ENCODE measurements at regions not wholly inside any gene's neighbourhood (a gene's known extent, or its start where the extent isn't known, plus 50 kb on each side); places are given as distances from the start of the nearest gene placed in this dataset.

DNA sequence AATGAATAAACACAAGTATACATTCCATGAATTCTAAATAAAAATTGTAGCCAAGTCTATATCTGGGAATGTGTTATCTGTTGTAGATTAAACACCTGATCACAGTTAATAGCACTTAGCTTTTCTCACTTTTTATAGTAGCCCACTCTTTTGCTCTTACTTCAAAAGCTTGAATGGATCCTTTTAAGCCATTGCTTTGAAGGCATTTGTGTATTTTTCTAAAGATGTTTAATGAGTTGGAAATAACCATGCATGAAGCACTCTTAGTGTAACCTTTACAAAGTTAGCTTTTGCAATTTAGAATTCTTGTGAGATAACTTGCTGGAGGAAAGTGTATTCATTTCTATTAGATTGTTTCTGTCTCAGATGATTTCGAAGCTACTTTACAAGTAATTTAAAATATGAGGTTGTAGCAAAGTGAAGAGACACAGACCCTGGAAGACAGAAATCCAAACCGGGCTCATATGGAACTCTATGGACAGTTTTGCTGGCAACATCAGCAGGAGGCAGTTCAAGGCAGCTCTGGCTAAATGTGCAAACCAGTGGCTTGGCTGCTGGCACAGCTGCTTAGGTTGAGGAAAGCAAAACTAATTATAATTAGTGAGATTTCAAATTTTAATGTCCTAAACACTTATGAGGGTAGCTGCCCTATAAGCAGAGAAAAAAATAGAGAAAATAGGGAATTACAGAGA is 469.8 kb upstream of the ZEB2 start:
- no peak for ATAC-seq (ENCODE audit: low read depth)
- no peaks in the 10 kb centered on the region for H3K36me3 ChIP-seq (ENCODE audit: low read depth)
- H3K4me3 ChIP-seq (ENCODE audit: severe bottlenecking): no peak overlapping the region
- H3K4me1 ChIP-seq (ENCODE audit: insufficient read depth, poor library complexity, severe bottlenecking): no peaks in the 10 kb centered on the region
- TF ChIP-seq, protein P1, sequence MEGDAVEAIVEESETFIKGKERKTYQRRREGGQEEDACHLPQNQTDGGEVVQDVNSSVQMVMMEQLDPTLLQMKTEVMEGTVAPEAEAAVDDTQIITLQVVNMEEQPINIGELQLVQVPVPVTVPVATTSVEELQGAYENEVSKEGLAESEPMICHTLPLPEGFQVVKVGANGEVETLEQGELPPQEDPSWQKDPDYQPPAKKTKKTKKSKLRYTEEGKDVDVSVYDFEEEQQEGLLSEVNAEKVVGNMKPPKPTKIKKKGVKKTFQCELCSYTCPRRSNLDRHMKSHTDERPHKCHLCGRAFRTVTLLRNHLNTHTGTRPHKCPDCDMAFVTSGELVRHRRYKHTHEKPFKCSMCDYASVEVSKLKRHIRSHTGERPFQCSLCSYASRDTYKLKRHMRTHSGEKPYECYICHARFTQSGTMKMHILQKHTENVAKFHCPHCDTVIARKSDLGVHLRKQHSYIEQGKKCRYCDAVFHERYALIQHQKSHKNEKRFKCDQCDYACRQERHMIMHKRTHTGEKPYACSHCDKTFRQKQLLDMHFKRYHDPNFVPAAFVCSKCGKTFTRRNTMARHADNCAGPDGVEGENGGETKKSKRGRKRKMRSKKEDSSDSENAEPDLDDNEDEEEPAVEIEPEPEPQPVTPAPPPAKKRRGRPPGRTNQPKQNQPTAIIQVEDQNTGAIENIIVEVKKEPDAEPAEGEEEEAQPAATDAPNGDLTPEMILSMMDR (IDR thresholded peaks at IDR 0.05; ENCODE audit: poor library complexity, severe bottlenecking): no peak
- no peak for DNase-seq (ENCODE audit: low spot score)
- H3K9me3 ChIP-seq (ENCODE audit: severe bottlenecking): no peaks in the 10 kb centered on the region
- H3K27me3 ChIP-seq (ENCODE audit: insufficient read depth, poor library complexity, severe bottlenecking): no peaks in the 10 kb centered on the region
- no peak overlapping the region for H3K27ac ChIP-seq (ENCODE audit: poor library complexity, severe bottlenecking)

DNA sequence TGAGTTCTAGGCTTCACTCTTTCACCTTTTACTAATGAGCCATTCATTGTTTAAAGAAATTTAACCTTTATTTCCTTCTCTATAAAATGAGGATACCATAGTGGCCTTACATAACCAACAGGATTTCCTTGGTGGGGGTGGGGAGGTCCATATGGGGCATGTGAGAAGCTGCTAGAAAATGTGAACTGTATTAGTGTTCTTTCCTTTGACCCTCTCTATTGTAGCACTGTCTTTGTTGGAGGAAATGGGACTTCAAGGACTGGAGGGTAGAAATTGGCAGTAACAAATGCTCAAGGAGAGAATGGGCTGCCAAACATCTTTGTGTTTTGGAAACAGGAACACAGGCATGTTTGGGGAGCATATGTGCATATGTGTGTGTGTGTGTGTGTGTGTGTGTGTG is 468.7 kb upstream of the ZEB2 start:
- Histone ChIP-seq H3K36me3 (ENCODE audit: low read depth) (no peaks in the 10 kb centered on the region), H3K27me3 (ENCODE audit: insufficient read depth, poor library complexity, severe bottlenecking) (no peaks in the 10 kb centered on the region), H3K9me3 (ENCODE audit: severe bottlenecking) (no peaks in the 10 kb centered on the region), H3K4me1 (ENCODE audit: insufficient read depth, poor library complexity, severe bottlenecking) (no peaks in the 10 kb centered on the region), H3K27ac (ENCODE audit: poor library complexity, severe bottlenecking) (no peak overlapping the region), H3K4me3 (ENCODE audit: severe bottlenecking) (no peak overlapping the region)
- TF ChIP-seq, protein P1 (IDR thresholded peaks at IDR 0.05; ENCODE audit: poor library complexity, severe bottlenecking): no peak
- ATAC-seq (ENCODE audit: low read depth) (no peak), DNase-seq (ENCODE audit: low spot score) (no peak)

DNA sequence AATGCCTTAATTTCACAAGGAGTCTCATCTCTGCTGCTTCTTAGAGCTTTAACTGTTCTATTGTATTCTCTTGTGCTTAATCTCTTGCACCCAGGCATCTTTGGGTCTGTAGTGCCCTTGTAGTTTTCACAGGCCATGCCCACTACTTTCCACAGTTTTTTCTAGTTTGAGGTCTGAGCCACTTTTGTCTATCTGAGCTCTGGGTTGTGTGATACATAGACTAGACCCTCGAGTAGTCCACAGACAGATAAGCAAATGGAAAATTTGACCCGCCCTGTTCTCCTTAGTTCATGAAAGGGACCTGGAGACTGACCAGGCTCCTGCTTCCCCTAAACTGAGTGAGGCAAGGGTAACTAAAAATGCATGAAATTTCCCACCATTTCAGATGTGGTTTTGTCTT is 466.8 kb upstream of the ZEB2 start:
- Histone ChIP-seq H3K4me1 (ENCODE audit: insufficient read depth, poor library complexity, severe bottlenecking) (no peaks in the 10 kb centered on the region), H3K27me3 (ENCODE audit: insufficient read depth, poor library complexity, severe bottlenecking) (no peaks in the 10 kb centered on the region), H3K36me3 (ENCODE audit: low read depth) (no peaks in the 10 kb centered on the region), H3K4me3 (ENCODE audit: severe bottlenecking) (no peak overlapping the region), H3K9me3 (ENCODE audit: severe bottlenecking) (no peaks in the 10 kb centered on the region), H3K27ac (ENCODE audit: poor library complexity, severe bottlenecking) (no peak overlapping the region)
- DNase-seq (ENCODE audit: low spot score) (no peak), ATAC-seq (ENCODE audit: low read depth) (no peak)
- TF ChIP-seq, protein P1 (IDR thresholded peaks at IDR 0.05; ENCODE audit: poor library complexity, severe bottlenecking): no peak

DNA sequence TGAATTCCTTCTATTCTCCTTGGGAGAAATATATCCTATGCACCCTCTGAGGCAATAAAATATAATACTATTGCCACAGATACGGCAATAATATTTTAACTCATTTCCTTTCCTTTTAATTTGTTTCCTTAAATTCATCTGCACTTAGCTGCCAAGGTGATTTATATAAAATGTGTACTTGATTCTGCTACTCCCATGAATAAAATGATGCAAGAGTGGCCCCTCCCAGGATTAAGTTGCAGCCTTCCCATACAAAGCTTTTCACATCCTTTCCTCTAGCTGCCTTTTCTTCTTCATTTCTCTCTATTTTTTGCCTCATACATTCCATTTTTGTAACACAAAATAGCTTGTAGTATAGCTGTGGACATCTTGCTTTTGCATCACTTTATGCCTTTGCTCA is 464.1 kb upstream of the ZEB2 start:
- TF ChIP-seq, protein P1 (IDR thresholded peaks at IDR 0.05; ENCODE audit: poor library complexity, severe bottlenecking): no peak
- H3K9me3 ChIP-seq (ENCODE audit: severe bottlenecking): no peaks in the 10 kb centered on the region
- DNase-seq (ENCODE audit: low spot score) (no peak), ATAC-seq (ENCODE audit: low read depth) (no peak)
- no peaks in the 10 kb centered on the region for H3K36me3 ChIP-seq (ENCODE audit: low read depth)
- no peaks in the 10 kb centered on the region for H3K27me3 ChIP-seq (ENCODE audit: insufficient read depth, poor library complexity, severe bottlenecking)
- no peak overlapping the region for H3K4me3 ChIP-seq (ENCODE audit: severe bottlenecking)
- no peak overlapping the region for H3K27ac ChIP-seq (ENCODE audit: poor library complexity, severe bottlenecking)
- H3K4me1 ChIP-seq (ENCODE audit: insufficient read depth, poor library complexity, severe bottlenecking): no peaks in the 10 kb centered on the region

DNA sequence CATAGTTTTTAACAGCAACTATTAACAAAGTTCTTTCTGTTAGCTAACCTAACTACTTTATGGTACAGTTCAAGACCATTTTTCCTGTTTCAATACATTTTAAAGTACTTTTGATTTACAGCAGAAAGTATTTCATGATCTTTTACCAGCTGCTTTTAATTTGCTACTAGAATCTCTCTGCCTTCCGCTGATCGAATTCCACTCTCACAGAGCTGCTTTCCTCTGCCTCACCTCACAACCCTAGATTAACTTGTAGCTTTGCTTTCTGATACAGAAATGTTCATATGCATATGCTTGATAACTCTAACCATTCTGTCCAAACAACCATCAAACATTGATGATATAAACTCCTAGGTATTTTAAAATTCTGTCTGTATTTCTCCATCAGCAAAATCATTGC is 463.2 kb upstream of the ZEB2 start:
- no peak for ATAC-seq (ENCODE audit: low read depth)
- TF ChIP-seq, protein P1 (IDR thresholded peaks at IDR 0.05; ENCODE audit: poor library complexity, severe bottlenecking): no peak
- Histone ChIP-seq H3K4me1 (ENCODE audit: insufficient read depth, poor library complexity, severe bottlenecking) (no peaks in the 10 kb centered on the region), H3K4me3 (ENCODE audit: severe bottlenecking) (no peak overlapping the region), H3K9me3 (ENCODE audit: severe bottlenecking) (no peaks in the 10 kb centered on the region), H3K36me3 (ENCODE audit: low read depth) (no peaks in the 10 kb centered on the region), H3K27ac (ENCODE audit: poor library complexity, severe bottlenecking) (no peak overlapping the region), H3K27me3 (ENCODE audit: insufficient read depth, poor library complexity, severe bottlenecking) (no peaks in the 10 kb centered on the region)
- no peak for DNase-seq (ENCODE audit: low spot score)

All from RWPE2 (cell line).